ENCODE measurements at regions not wholly inside any gene's neighbourhood (a gene's known extent, or its start where the extent isn't known, plus 50 kb on each side); places are given as distances from the start of the nearest gene placed in this dataset.

GRCh38 chr13:105412171-105412570, 1123.3 kb downstream of the EFNB2 start:
- no peak for TF ChIP-seq EZH2phosphoT487 (IDR thresholded peaks at IDR 0.05; ENCODE audit: borderline replicate concordance)
- TF ChIP-seq, protein P1, sequence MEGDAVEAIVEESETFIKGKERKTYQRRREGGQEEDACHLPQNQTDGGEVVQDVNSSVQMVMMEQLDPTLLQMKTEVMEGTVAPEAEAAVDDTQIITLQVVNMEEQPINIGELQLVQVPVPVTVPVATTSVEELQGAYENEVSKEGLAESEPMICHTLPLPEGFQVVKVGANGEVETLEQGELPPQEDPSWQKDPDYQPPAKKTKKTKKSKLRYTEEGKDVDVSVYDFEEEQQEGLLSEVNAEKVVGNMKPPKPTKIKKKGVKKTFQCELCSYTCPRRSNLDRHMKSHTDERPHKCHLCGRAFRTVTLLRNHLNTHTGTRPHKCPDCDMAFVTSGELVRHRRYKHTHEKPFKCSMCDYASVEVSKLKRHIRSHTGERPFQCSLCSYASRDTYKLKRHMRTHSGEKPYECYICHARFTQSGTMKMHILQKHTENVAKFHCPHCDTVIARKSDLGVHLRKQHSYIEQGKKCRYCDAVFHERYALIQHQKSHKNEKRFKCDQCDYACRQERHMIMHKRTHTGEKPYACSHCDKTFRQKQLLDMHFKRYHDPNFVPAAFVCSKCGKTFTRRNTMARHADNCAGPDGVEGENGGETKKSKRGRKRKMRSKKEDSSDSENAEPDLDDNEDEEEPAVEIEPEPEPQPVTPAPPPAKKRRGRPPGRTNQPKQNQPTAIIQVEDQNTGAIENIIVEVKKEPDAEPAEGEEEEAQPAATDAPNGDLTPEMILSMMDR (IDR thresholded peaks at IDR 0.05 in 2 of 3, conservative IDR thresholded peaks at IDR 0.05 in 1 of 3; ENCODE audit: borderline replicate concordance in 1 of 3, insufficient read depth in 1 of 3, low read depth in 2 of 3, low read length in 2 of 3): no peak
- TF ChIP-seq, protein P2, sequence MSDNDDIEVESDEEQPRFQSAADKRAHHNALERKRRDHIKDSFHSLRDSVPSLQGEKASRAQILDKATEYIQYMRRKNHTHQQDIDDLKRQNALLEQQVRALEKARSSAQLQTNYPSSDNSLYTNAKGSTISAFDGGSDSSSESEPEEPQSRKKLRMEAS (IDR thresholded peaks at IDR 0.05): no peak
- no peak for TF ChIP-seq SIN3A (IDR thresholded peaks at IDR 0.05; ENCODE audit: low read depth)
- no peak for TF ChIP-seq TCF7L2 (IDR thresholded peaks at IDR 0.05; ENCODE audit: borderline replicate concordance, extremely low read depth, insufficient read depth, insufficient read length)
- TF ChIP-seq EZH2 (IDR thresholded peaks at IDR 0.05): no peak
- no peak for TF ChIP-seq POLR2AphosphoS5 (IDR thresholded peaks at IDR 0.05; ENCODE audit: low read depth, low read length)
- no peak for TF ChIP-seq ZFX (IDR thresholded peaks at IDR 0.05)

Measured in HCT116 (cell line).